Small intestine (tissue), 7 donors: ENCODE measurements at regions not wholly inside any gene's neighbourhood (a gene's known extent, or its start where the extent isn't known, plus 50 kb on each side); places are given as distances from the start of the nearest gene placed in this dataset.

Experiments used
- DNase-seq, 2 donors: peaks; one replicate each; pipeline versions ENCODE4 v3.0.0 to v3.0.0-alpha.2; 2013
- FAIRE-seq: peaks from 2 replicates; lab custom pipeline; 2012; peaks lifted over from hg19 to GRCh38; lab: Jason Lieb, UNC
- H3K27ac ChIP-seq, 3 donors: one replicate each; pipeline ENCODE4 v1.5.1; 2013; ENCODE audit warnings: low read length in 2 of 3, mild to moderate bottlenecking in 2 of 3, control low read depth in 1 of 3, inconsistent platforms in 1 of 3, low read depth in 1 of 3, moderate library complexity in 1 of 3
- H3K27me3 ChIP-seq, 3 donors: one replicate each; pipeline ENCODE4 v1.6.1; 2013; ENCODE audit warnings: low read length in 3 of 3, inconsistent platforms in 1 of 3; ENCODE audit not compliant: control insufficient read depth in 3 of 3, insufficient read depth in 3 of 3
- H3K36me3 ChIP-seq, 3 donors: one replicate each; pipeline ENCODE4 v1.6.1; 2013; ENCODE audit warnings: low read length in 3 of 3, inconsistent platforms in 1 of 3, low read depth in 1 of 3, mild to moderate bottlenecking in 1 of 3, moderate library complexity in 1 of 3; ENCODE audit not compliant: control insufficient read depth in 3 of 3, insufficient read depth in 2 of 3
- H3K4me1 ChIP-seq, 3 donors: one replicate each; pipeline ENCODE4 v1.6.1; 2013; ENCODE audit warnings: low read length in 2 of 3, inconsistent platforms in 1 of 3, low read depth in 1 of 3, mild to moderate bottlenecking in 1 of 3, moderate library complexity in 1 of 3; ENCODE audit not compliant: control insufficient read depth in 3 of 3, insufficient read depth in 2 of 3
- H3K4me3 ChIP-seq, 3 donors: one replicate each; pipeline ENCODE4 v1.5.1; 2013; ENCODE audit warnings: low read length in 3 of 3, control low read depth in 1 of 3, inconsistent platforms in 1 of 3, low read depth in 1 of 3, mild to moderate bottlenecking in 1 of 3, moderate library complexity in 1 of 3
- H3K9me3 ChIP-seq, 2 donors: one replicate each; pipeline ENCODE4 v1.6.1; 2013; ENCODE audit warnings: low read depth in 1 of 2, low read length in 1 of 2; ENCODE audit not compliant: control insufficient read depth in 2 of 2, insufficient read depth in 1 of 2
- WGBS, 3 donors: extraction: QIAGEN DNeasy Blood & Tissue Kit; methylation state at CpG; one replicate each; pipeline ENCODE4 v1.1.7; 2013; 5-methylcytosine and 5-hydroxymethylcytosine counted together
- donor health status: healthy with polysubstance abuse.
- donor health status: control.
- donor health status: control.
- donor health status: Bipolar disorder and iron deficiency.
- donor health status: healthy.

DNA sequence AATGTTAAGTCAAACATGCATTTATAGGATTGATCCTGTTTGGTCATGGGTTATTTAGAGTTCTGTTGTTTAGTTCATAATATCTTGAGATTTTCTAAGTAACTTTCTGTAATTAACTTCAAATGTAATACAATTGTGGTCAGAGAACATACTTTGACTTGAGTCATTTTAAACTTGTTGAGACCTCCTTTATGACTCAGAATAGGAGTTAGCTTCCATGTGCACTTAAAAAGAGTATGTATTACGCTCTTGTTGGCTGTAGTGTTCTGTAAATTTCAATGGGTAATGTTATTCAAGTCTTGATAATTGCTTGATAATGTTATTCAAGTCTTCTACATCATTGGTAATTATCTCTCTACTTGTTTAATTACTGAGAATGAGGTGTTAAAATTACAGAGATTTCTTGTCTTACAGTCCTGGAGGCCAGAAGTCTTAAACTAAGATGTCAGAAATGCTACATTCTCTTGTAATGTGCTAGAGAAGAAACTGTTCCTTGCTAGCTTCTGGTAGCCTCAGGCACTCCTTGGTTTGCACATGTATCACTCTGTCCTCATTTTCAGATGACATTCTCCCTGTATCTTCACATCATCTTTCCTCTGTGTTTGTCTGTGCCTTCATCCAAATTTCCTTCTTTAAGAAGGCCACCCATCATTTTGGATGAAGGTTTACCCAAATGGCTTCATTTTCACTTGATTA is 197.3 kb downstream of the TMTC3 start:
- no peaks in the 10 kb centered on the region for H3K36me3 ChIP-seq
- no peaks in the 10 kb centered on the region for H3K4me1 ChIP-seq
- no peak for FAIRE-seq
- no peaks in the 10 kb centered on the region for H3K27me3 ChIP-seq
- WGBS, 3 donors: 74 to 86% (median 81%) methylated on average over 1 of the region's 1 CpG
- no peaks in the 10 kb centered on the region for H3K9me3 ChIP-seq
- no peak overlapping the region for H3K4me3 ChIP-seq
- no peak for DNase-seq
- no peak overlapping the region for H3K27ac ChIP-seq

DNA sequence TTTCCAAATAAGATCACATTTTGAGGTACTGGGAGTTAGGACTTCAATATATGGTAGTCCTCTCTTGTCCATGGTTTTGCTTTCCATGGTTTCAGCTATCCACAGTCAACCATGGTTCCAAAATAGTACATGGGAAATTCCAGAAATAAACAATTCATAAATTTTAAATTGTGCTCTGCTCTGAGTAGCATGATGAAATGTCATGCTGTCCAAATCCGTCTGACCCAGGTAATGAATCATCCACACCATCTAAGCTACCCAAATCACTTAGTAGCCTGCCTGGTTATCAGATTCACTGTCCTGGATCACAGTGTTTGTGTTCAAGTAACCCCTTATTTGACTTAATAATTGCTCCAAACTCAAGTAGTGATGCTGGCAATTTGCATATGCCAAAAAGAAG is 197.9 kb downstream of the TMTC3 start:
- no peaks in the 10 kb centered on the region for H3K27me3 ChIP-seq
- no peaks in the 10 kb centered on the region for H3K9me3 ChIP-seq
- WGBS, 3 donors: 57 to 79% (median 79%) methylated on average over 1 of the region's 1 CpG
- H3K4me1 ChIP-seq: no peaks in the 10 kb centered on the region
- FAIRE-seq (no peak), DNase-seq (no peak)
- no peaks in the 10 kb centered on the region for H3K36me3 ChIP-seq
- no peak overlapping the region for H3K27ac ChIP-seq
- H3K4me3 ChIP-seq: no peak overlapping the region

DNA sequence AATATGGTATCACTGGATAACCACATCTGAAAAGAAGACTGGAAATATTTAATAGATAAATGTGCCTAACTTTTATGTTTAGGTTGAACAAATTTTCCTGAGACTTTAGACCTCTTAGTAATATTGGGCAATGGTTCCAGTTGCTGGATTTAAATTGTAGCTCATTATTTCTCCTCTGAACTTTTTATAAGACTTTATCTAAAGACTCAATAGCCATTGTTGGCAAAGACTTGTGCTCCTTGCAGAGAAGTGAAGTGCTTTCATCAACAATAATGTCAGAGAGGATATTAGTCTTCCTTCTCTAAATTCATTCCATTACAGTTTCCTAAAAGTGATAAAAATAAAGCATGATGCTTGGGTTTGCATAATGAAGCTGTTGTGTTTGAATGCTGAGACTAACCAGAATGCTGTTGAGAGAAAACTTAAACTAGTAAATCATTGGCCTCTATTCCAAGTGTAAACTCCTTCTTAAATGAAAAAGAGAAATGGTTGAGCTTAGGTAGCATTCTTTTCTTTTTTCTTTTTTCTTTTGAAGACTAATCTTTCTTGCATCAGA is 200.2 kb downstream of the TMTC3 start:
- DNase-seq (no peak), FAIRE-seq (no peak)
- no peaks in the 10 kb centered on the region for H3K9me3 ChIP-seq
- H3K4me3 ChIP-seq: no peak overlapping the region
- H3K4me1 ChIP-seq: no peaks in the 10 kb centered on the region
- no peaks in the 10 kb centered on the region for H3K27me3 ChIP-seq
- no peaks in the 10 kb centered on the region for H3K36me3 ChIP-seq
- H3K27ac ChIP-seq: no peak overlapping the region

DNA sequence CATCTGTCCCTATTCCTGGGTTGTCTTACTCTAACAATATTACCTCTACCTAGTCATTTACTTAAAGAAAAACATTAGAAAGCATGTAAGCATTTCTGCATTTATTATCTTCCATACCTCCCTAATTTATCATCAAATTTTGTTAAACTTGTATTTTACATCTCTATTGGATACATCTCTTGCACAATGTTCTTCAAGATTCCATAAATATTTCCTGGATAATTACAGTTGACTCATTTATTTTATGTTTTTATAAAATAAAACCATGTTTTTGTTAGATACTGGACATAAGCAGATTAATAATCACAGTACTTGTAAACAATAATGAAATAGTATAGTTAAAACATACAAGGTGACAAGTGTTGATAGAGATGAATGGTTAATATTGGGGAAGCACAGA is 209.0 kb downstream of the TMTC3 start:
- H3K4me1 ChIP-seq: no peaks in the 10 kb centered on the region
- no peak overlapping the region for H3K4me3 ChIP-seq
- DNase-seq (no peak), FAIRE-seq (peak; percentile 5)
- H3K27me3 ChIP-seq: no peaks in the 10 kb centered on the region
- H3K9me3 ChIP-seq: no peaks in the 10 kb centered on the region
- no peak overlapping the region for H3K27ac ChIP-seq
- H3K36me3 ChIP-seq: no peaks in the 10 kb centered on the region

DNA sequence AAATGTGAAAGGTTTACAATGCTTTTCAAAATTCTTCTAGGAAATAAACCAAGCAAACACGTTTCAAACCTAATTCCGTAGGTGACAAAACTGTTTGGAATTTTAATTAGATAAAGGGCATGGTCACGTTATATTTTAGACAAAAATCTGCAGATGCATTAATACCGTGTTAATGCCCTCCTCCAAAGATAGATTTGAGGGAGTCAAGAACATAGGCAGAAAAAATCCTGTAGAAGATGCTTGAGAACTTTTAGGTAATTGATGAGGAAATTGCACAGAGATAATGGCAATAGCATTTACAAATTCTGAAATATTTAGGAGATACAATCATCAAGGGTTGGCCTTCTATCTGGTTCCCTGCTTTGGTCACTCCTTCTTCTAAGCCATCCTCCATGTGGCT is 212.6 kb downstream of the TMTC3 start:
- no peaks in the 10 kb centered on the region for H3K27me3 ChIP-seq
- no peak for DNase-seq
- WGBS, 3 donors: 70 to 79% (median 71%) methylated on average over 4 of the region's 4 CpGs
- no peaks in the 10 kb centered on the region for H3K36me3 ChIP-seq
- no peak overlapping the region for H3K27ac ChIP-seq
- peaks cover 0 to 4% of the 10 kb centered on the region in 2 donors for H3K9me3 ChIP-seq
- no peak for FAIRE-seq
- no peak overlapping the region for H3K4me3 ChIP-seq
- H3K4me1 ChIP-seq: no peaks in the 10 kb centered on the region

DNA sequence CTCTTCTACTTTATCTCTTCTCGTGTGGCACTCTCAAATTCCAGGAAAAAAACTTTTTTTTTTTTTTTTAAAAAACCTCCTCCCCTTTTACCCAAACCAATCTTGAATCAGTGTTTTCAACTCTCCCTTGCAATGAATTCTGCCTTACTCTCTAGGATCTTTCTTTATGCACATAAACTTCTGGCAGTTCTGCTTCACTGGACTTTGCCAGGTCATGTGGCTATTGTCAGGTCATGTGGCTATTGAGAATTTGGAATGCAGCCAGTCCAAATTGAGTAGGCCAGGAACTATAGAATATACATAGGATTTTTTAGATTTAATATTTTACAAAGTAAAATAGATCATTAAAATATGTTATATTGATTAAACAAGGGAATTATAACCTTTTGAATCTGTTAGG is 218.2 kb downstream of the TMTC3 start:
- H3K4me3 ChIP-seq: no peak overlapping the region
- no peaks in the 10 kb centered on the region for H3K4me1 ChIP-seq
- no peaks in the 10 kb centered on the region for H3K27me3 ChIP-seq
- peak; percentile 5 to 26 for DNase-seq
- peaks cover 0 to 4% of the 10 kb centered on the region in 2 donors for H3K9me3 ChIP-seq
- 33 to 57% (median 56%) methylated on average over 1 of the region's 1 CpG for WGBS, 3 donors
- H3K27ac ChIP-seq: no peak overlapping the region
- H3K36me3 ChIP-seq: no peaks in the 10 kb centered on the region
- no peak for FAIRE-seq

DNA sequence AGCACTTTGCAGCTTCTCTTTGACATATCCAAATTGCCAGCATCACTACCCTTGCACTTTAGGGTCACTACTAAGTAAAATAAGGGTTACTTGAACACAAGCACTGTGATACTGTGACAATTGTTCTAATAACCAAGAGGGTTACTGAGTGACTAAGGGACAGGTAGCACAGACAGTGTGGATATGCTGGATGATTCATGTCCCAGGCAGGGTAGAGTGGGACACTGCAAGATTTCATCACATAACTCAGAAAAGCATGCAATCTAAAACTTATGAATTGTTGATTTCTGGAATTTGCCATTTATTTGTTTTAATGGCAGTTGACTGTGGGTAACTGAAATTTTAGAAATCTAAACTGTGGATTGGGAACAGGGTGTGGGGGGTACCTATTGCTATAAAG is 218.8 kb downstream of the KITLG start:
- H3K27me3 ChIP-seq: no peaks in the 10 kb centered on the region
- no peak overlapping the region for H3K4me3 ChIP-seq
- no peak overlapping the region for H3K27ac ChIP-seq
- FAIRE-seq (no peak), DNase-seq (no peak)
- no peaks in the 10 kb centered on the region for H3K4me1 ChIP-seq
- H3K9me3 ChIP-seq: peaks cover 0 to 4% of the 10 kb centered on the region in 2 donors
- H3K36me3 ChIP-seq: no peaks in the 10 kb centered on the region

DNA sequence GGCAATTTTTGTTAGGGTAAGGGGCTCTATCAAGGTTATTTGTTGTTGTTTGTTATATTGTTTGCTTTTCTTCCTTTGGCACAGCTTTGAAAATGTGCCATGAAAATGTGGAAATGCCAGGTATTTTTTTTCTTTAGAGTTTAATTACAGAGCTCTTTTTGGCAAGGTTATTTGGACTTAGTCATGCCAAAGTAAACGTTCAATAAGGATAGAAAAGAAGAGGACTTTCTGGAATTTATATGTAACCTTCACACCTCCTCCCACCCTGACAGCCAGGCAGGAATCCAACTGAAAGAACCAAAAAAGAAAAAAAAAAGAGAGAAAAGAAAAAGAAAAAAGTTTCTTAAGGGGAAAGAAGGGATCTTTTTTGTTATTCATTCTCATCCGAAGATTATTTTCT is 217.8 kb downstream of the KITLG start:
- DNase-seq (no peak), FAIRE-seq (no peak)
- Histone ChIP-seq H3K4me3 (no peak overlapping the region), H3K27ac (no peak overlapping the region), H3K9me3 (peaks cover 0 to 4% of the 10 kb centered on the region in 2 donors), H3K36me3 (no peaks in the 10 kb centered on the region), H3K27me3 (no peaks in the 10 kb centered on the region), H3K4me1 (no peaks in the 10 kb centered on the region)
- WGBS, 3 donors: 39 to 48% (median 46%) methylated on average over 2 of the region's 2 CpGs

DNA sequence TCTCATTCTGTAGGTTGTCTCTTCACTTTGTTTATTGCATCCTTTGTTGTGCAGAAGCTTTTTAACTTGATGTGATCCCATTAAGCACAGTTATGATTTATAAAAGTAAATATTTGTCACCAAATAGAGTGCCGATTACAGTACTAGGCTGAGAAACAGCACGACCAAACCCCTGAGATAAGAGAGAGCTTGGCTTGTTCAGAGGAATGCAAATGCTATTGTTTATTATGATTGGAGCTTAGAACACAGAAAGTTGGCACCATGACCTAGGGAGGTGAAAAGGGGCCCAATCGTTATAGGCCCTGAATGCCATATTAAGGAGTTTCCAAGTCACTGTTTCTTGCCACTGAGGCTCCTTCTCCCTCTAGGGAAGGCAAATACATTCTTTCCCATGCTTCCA is 214.9 kb downstream of the KITLG start:
- no peaks in the 10 kb centered on the region for H3K27me3 ChIP-seq
- no peaks in the 10 kb centered on the region for H3K9me3 ChIP-seq
- WGBS, 3 donors: 43 to 64% (median 47%) methylated on average over 3 of the region's 3 CpGs
- no peaks in the 10 kb centered on the region for H3K36me3 ChIP-seq
- DNase-seq (no peak), FAIRE-seq (no peak)
- H3K4me1 ChIP-seq: no peaks in the 10 kb centered on the region
- no peak overlapping the region for H3K4me3 ChIP-seq
- no peak overlapping the region for H3K27ac ChIP-seq
